Liver (tissue), 8 donors: ENCODE measurements at regions not wholly inside any gene's neighbourhood (a gene's known extent, or its start where the extent isn't known, plus 50 kb on each side); places are given as distances from the start of the nearest gene placed in this dataset.

ENCODE experiments used
- DNase-seq: peaks from one replicate; pipeline ENCODE4 v3.0.0-alpha.2; 2017; ENCODE audit warnings: low spot score
- H3K27ac ChIP-seq, 2 donors: one replicate each; pipeline ENCODE4 v1.7.0; 2013; ENCODE audit warnings: inconsistent platforms in 2 of 2, low read length in 2 of 2, control low read depth in 1 of 2, low read depth in 1 of 2, mild to moderate bottlenecking in 1 of 2
- H3K27me3 ChIP-seq, 4 donors: one replicate each; pipeline versions ENCODE4 v1.6.1 to v1.7.0; 2013; ENCODE audit warnings: low read length in 3 of 4, inconsistent platforms in 1 of 4, mild to moderate bottlenecking in 1 of 4, moderate library complexity in 1 of 4; ENCODE audit not compliant: control insufficient read depth in 4 of 4, insufficient read depth in 4 of 4
- H3K36me3 ChIP-seq, 4 donors: one replicate each; pipeline versions ENCODE4 v1.6.1 to v1.7.0; 2013; ENCODE audit warnings: low read length in 3 of 4, mild to moderate bottlenecking in 3 of 4, low read depth in 1 of 4, moderate library complexity in 1 of 4; ENCODE audit not compliant: control insufficient read depth in 4 of 4, insufficient read depth in 3 of 4
- H3K4me1 ChIP-seq, 4 donors: one replicate each; pipeline versions ENCODE4 v1.6.1 to v1.7.0; 2013; ENCODE audit warnings: low read length in 3 of 4, mild to moderate bottlenecking in 3 of 4, moderate library complexity in 1 of 4; ENCODE audit not compliant: control insufficient read depth in 4 of 4, insufficient read depth in 4 of 4
- H3K4me3 ChIP-seq, 3 donors: one replicate each; pipeline versions ENCODE4 v1.6.1 to v1.7.0; 2013; ENCODE audit warnings: low read length in 3 of 3, control low read depth in 1 of 3, low read depth in 1 of 3, mild to moderate bottlenecking in 1 of 3
- H3K9ac ChIP-seq, 2 donors: one replicate each; pipeline ENCODE4 v1.7.0; 2013; ENCODE audit warnings: low read length in 2 of 2, mild to moderate bottlenecking in 2 of 2, moderate library complexity in 2 of 2, control low read depth in 1 of 2, low read depth in 1 of 2
- H3K9me3 ChIP-seq, 4 donors: one replicate each; pipeline versions ENCODE4 v1.6.1 to v1.7.0; 2013; ENCODE audit warnings: low read length in 3 of 4; ENCODE audit not compliant: control insufficient read depth in 4 of 4
- ATF3 ChIP-seq: IDR thresholded peaks from 2 replicates; pipeline ENCODE4 v1.6.1; 2016; ENCODE audit warnings: antibody characterized with exemption
- CTCF ChIP-seq: fragments of 150-350 bp; IDR thresholded peaks from 2 replicates; pipeline ENCODE4 v1.5.1; 2017; ENCODE audit warnings: improper control_type of control experiment, low read depth, low read length; ENCODE audit not compliant: missing input control
- EGR1 ChIP-seq, 2 donors: IDR thresholded peaks; 2 replicates each; pipeline ENCODE4 v1.6.1; 2016 to 2018; ENCODE audit warnings: antibody characterized with exemption in 2 of 2, low read depth in 2 of 2
- FOXA1 ChIP-seq: IDR thresholded peaks from 2 replicates; pipeline ENCODE4 v1.6.1; 2016; ENCODE audit warnings: antibody characterized with exemption
- FOXA2 ChIP-seq: IDR thresholded peaks from 2 replicates; pipeline ENCODE4 v1.6.1; 2016; ENCODE audit warnings: antibody characterized with exemption
- GABPA ChIP-seq, 2 donors: IDR thresholded peaks in 1 of 2; conservative IDR thresholded peaks in 1 of 2; 2 replicates each; pipeline ENCODE4 v1.6.1; 2016; ENCODE audit warnings: antibody characterized with exemption in 2 of 2, mild to moderate bottlenecking in 1 of 2, moderate library complexity in 1 of 2
- HNF4A ChIP-seq, 2 donors: conservative IDR thresholded peaks; 2 replicates each; pipeline ENCODE4 v1.6.1; 2016; ENCODE audit warnings: antibody characterized with exemption in 2 of 2, mild to moderate bottlenecking in 2 of 2
- HNF4G ChIP-seq: IDR thresholded peaks from 2 replicates; pipeline ENCODE4 v1.6.1; 2016; ENCODE audit warnings: antibody characterized with exemption
- JUND ChIP-seq, 2 donors: IDR thresholded peaks; 2 replicates each; pipeline ENCODE4 v1.6.1; 2016; ENCODE audit warnings: antibody characterized with exemption in 2 of 2
- MAX ChIP-seq: IDR thresholded peaks from 2 replicates; pipeline ENCODE4 v1.6.1; 2016; ENCODE audit warnings: antibody characterized with exemption
- NR2F2 ChIP-seq: IDR thresholded peaks from 2 replicates; pipeline ENCODE4 v1.6.1; 2016; ENCODE audit warnings: antibody characterized with exemption
- RAD21 ChIP-seq, 2 donors: IDR thresholded peaks; 2 replicates each; pipeline ENCODE4 v1.6.1; 2016; ENCODE audit warnings: antibody characterized with exemption in 2 of 2, mild to moderate bottlenecking in 2 of 2
- REST ChIP-seq: IDR thresholded peaks from 2 replicates; pipeline ENCODE4 v1.6.1; 2016; ENCODE audit warnings: antibody characterized with exemption, mild to moderate bottlenecking
- RXRA ChIP-seq, 2 donors: IDR thresholded peaks; 2 replicates each; pipeline ENCODE4 v1.6.1; 2017 to 2018; ENCODE audit warnings: antibody characterized with exemption in 2 of 2, mild to moderate bottlenecking in 1 of 2
- TAF1 ChIP-seq: conservative IDR thresholded peaks from 2 replicates; pipeline ENCODE4 v1.6.1; 2016; ENCODE audit warnings: antibody characterized with exemption, mild to moderate bottlenecking
- ZBTB33 ChIP-seq: IDR thresholded peaks from 2 replicates; pipeline ENCODE4 v1.6.1; 2016; ENCODE audit warnings: antibody characterized with exemption
- WGBS: extraction: QIAGEN DNeasy Blood & Tissue Kit; methylation state at CpG from one replicate; pipeline ENCODE4 v1.1.7; 2013; 5-methylcytosine and 5-hydroxymethylcytosine counted together
- donor health status: healthy.
- donor health status: healthy.
- donor health status: healthy.
- donor health status: healthy.
- donor health status: healthy.

GRCh38 chr11:24297461-24297860, 199.4 kb upstream of the LUZP2 start:
- Histone ChIP-seq H3K36me3 (no peaks in the 10 kb centered on the region), H3K9me3 (no peaks in the 10 kb centered on the region), H3K27me3 (no peaks in the 10 kb centered on the region), H3K4me3 (no peak overlapping the region), H3K4me1 (no peaks in the 10 kb centered on the region), H3K9ac (no peak overlapping the region), H3K27ac (no peak overlapping the region)
- TF ChIP-seq CTCF (no peak), TAF1 (no peak), GABPA (IDR thresholded peaks at IDR 0.05 in 1 of 2, conservative IDR thresholded peaks at IDR 0.05 in 1 of 2) (no peak), ATF3 (no peak), HNF4G (no peak), REST (no peak), RAD21 (IDR thresholded peaks at IDR 0.05) (no peak), FOXA1 (no peak), FOXA2 (no peak), HNF4A (conservative IDR thresholded peaks at IDR 0.05) (no peak), EGR1 (IDR thresholded peaks at IDR 0.05; ENCODE audit: low read depth in 2 of 2) (no peak), JUND (IDR thresholded peaks at IDR 0.05) (no peak), MAX (no peak), ZBTB33 (no peak), RXRA (IDR thresholded peaks at IDR 0.05) (no peak)
- 93% methylated on average over 2 of the region's 2 CpGs for WGBS
- DNase-seq, result no peak

- Histone ChIP-seq H3K9me3 (no peaks in the 10 kb centered on the region), H3K36me3 (no peaks in the 10 kb centered on the region), H3K4me3 (no peak overlapping the region), H3K9ac (no peak overlapping the region), H3K27ac (no peak overlapping the region), H3K4me1 (no peaks in the 10 kb centered on the region), H3K27me3 (no peaks in the 10 kb centered on the region)
- no peak for DNase-seq
- TF ChIP-seq HNF4A (conservative IDR thresholded peaks at IDR 0.05) (no peak), ATF3 (no peak), EGR1 (IDR thresholded peaks at IDR 0.05; ENCODE audit: low read depth in 2 of 2) (no peak), NR2F2 (no peak), GABPA (IDR thresholded peaks at IDR 0.05 in 1 of 2, conservative IDR thresholded peaks at IDR 0.05 in 1 of 2) (no peak), MAX (no peak)
- WGBS, result 82% methylated on average over 2 of the region's 2 CpGs
Measured at GRCh38 chr11:24298146-24298545, 198.7 kb upstream of the LUZP2 start.
